Transverse colon (tissue), 4 donors: ENCODE measurements at regions not wholly inside any gene's neighbourhood (a gene's known extent, or its start where the extent isn't known, plus 50 kb on each side); places are given as distances from the start of the nearest gene placed in this dataset.

Experiments
- CTCF ChIP-seq, 5 experiments: fragments of 200-600 bp in 3 of 5; fragments of 450-650 bp in 2 of 5; sonication (generic) in 3 of 5; IDR thresholded peaks; 1 replicate in 2 of 5; 2 replicates in 3 of 5; pipeline ENCODE4 v1.5.1; 2016 to 2017; ENCODE audit warnings: antibody characterized with exemption in 5 of 5, inconsistent platforms in 3 of 5, mild to moderate bottlenecking in 2 of 5, moderate library complexity in 1 of 5
- EP300 ChIP-seq: sonication (generic); formaldehyde crosslinking; IDR thresholded peaks from one replicate; pipeline ENCODE4 v1.6.1; 2017; ENCODE audit warnings: antibody characterized with exemption, low read depth
- POLR2A ChIP-seq: fragments of 450-650 bp; IDR thresholded peaks from one replicate; pipeline ENCODE4 v1.6.1; 2016; ENCODE audit warnings: antibody characterized with exemption, mild to moderate bottlenecking, moderate library complexity
- POLR2AphosphoS5 ChIP-seq, 3 donors: sonication (generic); formaldehyde crosslinking; IDR thresholded peaks; one replicate each; pipeline ENCODE4 v1.6.1; 2016; ENCODE audit warnings: antibody characterized with exemption in 3 of 3

- TF ChIP-seq POLR2A (no peak), CTCF (IDR thresholded peaks at IDR 0.05) (no peak), POLR2AphosphoS5 (IDR thresholded peaks at IDR 0.05) (no peak), EP300 (no peak)
These were observed 109.3 kb downstream of the BOD1 start for GRCh38 chr5:173507171-173507570.
